ENCODE measurements at regions not wholly inside any gene's neighbourhood (a gene's known extent, or its start where the extent isn't known, plus 50 kb on each side); places are given as distances from the start of the nearest gene placed in this dataset.

GRCh38 chr2:16565481-16565880 is 100.2 kb downstream of the CYRIA start:
- no peak for DNase-seq (ENCODE audit: low read depth, low spot score)

- DNase-seq (ENCODE audit: low read depth, low spot score), result no peak
These were observed 104.0 kb downstream of the CYRIA start for GRCh38 chr2:16561676-16562075.

DNA sequence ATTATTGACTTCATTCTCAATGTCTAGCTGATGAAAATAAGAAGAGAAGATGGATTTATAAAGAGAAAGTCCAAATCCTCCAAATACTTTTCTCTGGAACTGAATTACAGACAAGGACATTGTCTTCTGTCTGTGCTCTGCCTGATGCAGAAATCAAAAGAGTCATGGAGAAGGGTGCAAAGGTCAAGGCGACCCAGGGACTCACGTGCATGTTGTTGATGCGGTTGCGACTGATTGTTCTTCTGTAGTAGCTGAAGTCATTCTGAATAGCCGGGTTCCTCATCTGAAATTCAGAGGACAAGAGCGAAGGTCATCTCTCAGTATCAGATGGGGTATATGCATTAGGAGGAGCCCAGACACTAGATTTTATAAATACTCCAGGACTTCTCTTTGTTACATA is 104.4 kb downstream of the CYRIA start:
- no peak for DNase-seq (ENCODE audit: low read depth, low spot score)

DNA sequence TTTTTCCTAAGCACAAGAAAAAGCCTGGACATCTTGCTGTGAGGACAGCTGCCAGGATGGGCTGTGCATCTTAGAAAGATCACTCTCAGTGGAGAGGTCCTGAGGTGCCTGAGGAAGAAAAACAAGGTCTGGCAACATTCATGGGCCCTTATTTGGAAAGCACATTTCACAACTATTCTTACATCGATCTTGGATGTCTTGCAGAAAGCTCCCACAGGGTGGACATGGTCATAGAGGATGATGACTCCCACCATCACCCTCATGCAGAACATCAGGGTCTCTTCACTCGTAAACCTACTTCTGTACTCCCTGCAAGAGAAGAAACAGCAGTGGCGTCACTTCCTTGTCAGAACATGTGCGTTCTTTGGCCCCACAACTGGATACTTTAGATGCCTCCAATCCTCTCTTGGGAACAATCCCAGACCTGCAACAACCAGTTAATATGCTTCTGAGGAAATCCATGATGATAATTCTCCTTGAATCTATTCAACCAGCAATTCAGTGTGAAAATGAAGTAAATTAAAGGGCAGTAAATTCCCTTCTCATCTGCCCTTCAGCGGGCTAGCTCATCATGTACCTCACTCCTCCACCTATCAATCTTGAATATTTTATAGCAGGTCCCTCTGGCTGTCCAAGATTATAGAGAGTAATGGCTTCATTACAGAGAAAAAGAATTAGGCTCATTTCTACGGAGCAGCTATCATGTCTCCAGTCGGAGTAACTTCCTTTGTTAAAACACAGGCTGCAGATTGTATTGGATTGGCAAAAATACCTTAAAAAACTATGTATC is 106.2 kb downstream of the CYRIA start:
- no peak for DNase-seq (ENCODE audit: low read depth, low spot score)

DNA sequence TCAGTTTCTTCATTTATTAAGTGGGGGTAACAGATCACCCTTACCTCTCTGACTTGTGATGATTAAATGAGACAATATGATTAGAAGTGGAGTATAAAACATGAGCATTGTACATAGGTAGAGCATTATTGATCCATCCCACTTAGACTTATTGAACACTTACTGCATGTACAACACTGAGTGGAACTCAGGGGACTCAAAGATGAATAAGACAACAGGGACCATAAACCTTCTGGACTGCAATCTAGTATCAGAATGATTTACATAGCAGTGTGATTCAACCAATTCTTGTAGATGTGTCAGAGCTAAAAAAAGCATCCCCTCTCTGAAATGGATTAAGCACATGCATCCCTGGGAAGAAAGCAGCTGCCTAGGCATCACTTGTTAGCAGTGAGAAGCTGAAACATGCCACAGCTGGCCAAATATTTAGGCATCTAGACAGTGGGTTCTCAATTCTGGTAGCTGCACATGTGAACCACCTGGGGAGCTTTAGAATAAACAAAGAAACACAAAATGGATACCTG is 111.5 kb downstream of the CYRIA start:
- no peak for DNase-seq (ENCODE audit: low read depth, low spot score)

- no peak for DNase-seq (ENCODE audit: low read depth, low spot score)
These were observed 112.4 kb downstream of the CYRIA start for GRCh38 chr2:16553226-16553625.

GRCh38 chr2:16552202-16552601 is 113.4 kb downstream of the CYRIA start:
- DNase-seq (ENCODE audit: low read depth, low spot score), result no peak

GRCh38 chr2:16548036-16548435 is 117.6 kb downstream of the CYRIA start:
- no peak for DNase-seq (ENCODE audit: low read depth, low spot score)

GRCh38 chr2:16546128-16546754 is 119.4 kb downstream of the CYRIA start:
- no peak for DNase-seq (ENCODE audit: low read depth, low spot score)

GRCh38 chr2:16538707-16539106 is 126.9 kb downstream of the CYRIA start:
- no peak for DNase-seq (ENCODE audit: low read depth, low spot score)

DNA sequence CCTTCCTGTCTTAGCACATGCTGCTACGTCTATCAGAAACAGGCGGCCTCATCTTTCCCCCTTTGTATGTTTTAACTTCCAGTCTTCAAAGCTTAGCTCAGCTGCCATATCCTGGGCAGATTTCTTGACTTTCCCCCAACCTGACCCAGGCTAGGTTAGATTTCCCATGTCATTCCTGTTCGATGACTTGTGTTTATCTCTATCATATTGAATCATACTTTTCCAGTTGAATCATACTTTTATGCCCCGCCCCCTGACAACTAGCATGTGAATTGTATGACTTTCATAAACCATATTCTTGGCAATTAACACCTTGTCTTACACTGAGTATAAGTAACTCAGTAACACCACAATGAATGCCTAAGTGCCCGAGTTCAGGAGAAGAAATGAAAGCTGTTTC is 128.3 kb downstream of the CYRIA start:
- DNase-seq (ENCODE audit: low read depth, low spot score), result no peak

- no peak for DNase-seq (ENCODE audit: low read depth, low spot score)
These were observed 139.4 kb downstream of the CYRIA start for GRCh38 chr2:16526193-16526592.

DNA sequence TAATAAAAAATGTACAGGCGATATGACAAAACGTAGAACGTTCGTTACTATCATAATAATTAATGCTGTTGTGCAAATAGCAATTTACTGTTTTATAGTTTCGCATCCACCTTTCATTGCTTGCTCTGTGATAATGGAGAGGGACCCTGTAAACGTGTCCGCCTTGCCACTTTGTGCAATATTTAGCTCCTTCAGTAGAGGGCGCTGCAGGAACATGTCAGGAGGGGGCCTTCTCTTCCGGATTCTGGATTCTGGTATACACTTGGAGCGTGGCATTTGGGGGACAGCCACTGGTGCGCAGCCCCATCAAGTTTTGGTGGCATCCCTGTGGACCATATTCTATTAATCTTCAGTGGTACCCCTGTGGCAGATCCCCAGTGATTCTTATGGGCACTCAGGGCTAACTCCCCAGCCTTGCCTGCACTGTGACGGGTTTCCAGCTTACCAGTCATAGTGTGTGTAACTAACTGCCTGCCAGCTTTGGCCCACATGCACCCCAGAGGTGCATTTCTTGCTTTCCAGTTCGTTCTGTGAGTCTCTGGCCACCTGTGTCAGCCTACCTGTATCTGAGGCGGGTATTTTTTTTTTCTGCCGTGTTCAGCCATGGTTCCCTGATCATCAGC is 140.3 kb downstream of the CYRIA start:
- no peak for DNase-seq (ENCODE audit: low read depth, low spot score)

DNA sequence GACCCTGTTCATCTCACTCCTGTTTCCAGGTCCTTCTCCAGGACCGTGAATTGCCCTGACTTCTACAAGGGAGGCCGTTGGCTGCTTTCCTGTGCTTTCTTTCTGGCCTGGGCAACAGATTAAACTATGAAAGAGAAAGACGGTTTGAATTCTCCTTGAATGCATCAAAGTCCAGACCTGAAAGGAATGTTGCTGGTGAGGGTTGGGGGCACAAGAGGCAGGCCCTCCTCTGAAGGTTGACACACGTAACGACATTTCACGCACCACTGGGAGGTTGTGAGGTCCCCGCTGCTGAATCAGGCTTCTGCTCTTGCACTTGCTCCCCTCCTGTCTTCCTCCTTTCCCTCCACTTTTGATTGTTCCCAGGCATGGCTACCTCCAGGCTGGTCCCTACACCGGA is 141.9 kb downstream of the CYRIA start:
- DNase-seq (ENCODE audit: low read depth, low spot score), result no peak

DNA sequence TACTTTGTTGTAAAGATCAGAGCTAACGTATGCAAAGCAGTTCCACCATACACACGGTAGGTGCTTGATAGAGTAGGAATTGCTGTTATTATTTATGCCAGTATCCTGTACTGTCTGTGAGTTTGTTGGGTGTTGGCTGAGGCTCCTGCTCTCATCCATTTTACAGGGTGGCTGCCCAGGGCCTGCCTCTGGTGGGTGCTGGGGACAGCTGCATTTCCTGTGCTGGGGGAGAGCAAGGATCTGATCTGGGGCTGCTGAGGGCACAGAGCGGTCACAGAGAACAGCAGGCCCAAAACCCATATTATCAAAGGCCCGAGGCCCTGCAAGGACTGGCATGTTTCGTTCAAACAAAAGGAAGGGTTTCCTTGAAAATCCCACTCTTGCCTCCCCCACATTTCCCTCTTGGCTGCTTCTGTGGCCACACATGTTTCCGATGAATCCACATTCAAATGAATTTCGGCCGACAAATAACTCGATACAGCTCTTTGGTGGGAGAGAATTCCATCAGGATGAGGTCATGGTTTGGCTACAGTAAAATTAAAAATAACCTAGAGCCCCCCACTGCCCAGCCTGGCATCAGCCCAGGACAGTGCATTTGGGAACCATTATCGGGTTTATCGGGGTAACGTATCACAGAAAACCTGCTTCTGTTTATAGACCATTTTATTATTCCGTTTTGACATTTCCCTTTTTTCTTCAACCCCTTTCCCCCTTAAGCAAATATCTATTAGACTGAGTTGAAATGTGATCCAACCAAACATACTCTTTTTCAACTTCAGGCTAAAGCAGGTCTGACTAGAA is 143.4 kb downstream of the CYRIA start:
- no peak for DNase-seq (ENCODE audit: low read depth, low spot score)

DNA sequence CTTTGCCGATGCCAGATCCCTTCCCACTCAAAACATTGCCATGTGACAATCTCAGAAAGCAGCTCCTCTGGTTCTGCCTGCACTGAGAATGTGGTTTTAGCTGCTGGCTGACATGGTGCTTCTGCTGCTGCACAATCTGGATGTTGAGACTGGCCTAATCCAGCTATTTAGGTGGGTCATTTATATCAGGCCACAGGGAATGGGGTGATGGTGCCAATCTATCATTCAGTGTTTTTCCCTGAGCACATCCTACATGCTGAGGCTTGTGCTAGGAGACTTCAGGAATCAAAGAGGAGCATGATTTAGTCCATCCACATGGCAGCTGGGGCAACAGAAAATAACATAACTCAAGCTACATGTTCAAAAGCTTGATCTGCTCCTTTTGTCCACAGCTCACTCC is 144.7 kb downstream of the CYRIA start:
- no peak for DNase-seq (ENCODE audit: low read depth, low spot score)

DNA sequence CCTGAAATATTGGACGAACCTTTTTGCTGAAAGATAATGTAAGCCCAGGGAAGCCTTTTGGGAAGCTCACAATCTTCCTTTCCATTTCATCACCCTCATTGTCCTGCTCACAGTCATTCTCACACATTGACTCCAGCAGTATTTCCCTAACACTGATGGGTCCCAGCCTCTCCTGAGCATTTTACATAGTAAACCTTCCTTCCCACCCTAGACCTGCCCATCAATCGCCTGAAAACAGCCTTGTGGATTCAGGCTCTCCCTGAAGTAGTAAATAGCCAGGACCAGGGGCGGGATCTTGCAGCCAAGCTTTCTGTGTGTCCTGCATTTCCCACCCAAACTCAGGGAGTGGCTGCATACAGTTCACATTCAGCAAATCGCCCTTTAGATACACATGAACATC is 149.9 kb downstream of the CYRIA start:
- DNase-seq (ENCODE audit: low read depth, low spot score), result no peak

GRCh38 chr2:16513626-16514025 is 152.0 kb downstream of the CYRIA start:
- DNase-seq (ENCODE audit: low read depth, low spot score), result no peak

GRCh38 chr2:16511041-16511440 is 154.6 kb downstream of the CYRIA start:
- no peak for DNase-seq (ENCODE audit: low read depth, low spot score)

DNA sequence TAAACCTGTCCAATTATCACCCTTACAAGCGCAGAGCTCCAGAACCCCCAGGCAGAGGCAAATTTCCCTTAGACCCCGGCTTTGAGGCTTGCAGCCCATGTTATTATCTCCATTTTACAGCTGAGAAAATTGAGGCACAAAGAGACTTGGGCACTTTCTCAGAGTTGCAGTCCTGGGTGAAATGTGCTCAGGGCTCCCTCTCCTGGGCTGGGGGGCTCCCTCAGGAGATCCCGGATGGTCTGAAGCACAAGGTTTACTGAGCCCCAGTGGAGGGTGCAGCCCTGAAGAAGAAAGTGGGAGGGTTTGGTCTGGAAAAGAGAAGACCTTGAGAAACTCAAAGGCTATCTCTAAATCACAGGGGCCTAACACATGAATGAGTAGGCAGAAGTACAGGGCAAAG is 156.6 kb downstream of the CYRIA start:
- DNase-seq (ENCODE audit: low read depth, low spot score), result no peak

DNA sequence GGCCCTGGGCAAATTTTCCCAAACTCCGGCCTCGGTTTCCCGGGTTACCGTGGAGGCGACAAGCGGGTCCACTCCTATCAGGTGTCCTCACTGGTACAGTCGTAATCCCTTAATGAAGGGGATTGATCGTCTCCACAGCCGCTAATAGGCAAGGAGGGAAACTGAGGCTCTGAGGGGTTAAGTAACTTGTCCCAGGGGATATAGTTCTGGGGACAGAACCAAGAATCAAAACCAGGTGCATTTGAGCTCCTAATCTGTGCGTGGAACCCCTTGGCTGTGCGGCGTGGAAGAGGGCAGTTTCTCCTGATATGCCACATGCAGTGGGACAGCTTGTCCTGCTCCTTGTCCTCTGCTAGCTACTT is 157.2 kb downstream of the CYRIA start:
- DNase-seq (ENCODE audit: low read depth, low spot score), result no peak

Measured in activated naive CD8-positive, alpha-beta T cell treated with anti-CD3 and anti-CD28 coated beads, Interleukin-2, amount 50 U/mL, for 16 hours (primary cell).